Lung (tissue), 11 donors: ENCODE measurements at regions not wholly inside any gene's neighbourhood (a gene's known extent, or its start where the extent isn't known, plus 50 kb on each side); places are given as distances from the start of the nearest gene placed in this dataset.
A peak's percentile ranks its signal among the peaks of the same experiment; 100 is the strongest.

Experiments used
- ATAC-seq: fragments of 200-7000 bp; cut with Tn5 transposase; one replicate; pipeline ENCODE4 v1.9.1; 2020; ENCODE audit warnings: moderate number of reproducible peaks; ENCODE audit not compliant: insufficient read depth, low FRiP score
- DNase-seq, 3 donors: peaks; one replicate each; pipeline ENCODE4 v3.0.0-alpha.2; 2013 to 2017
- H3K27ac ChIP-seq, 2 donors: one replicate each; pipeline ENCODE4 v1.5.1; 2013; ENCODE audit warnings: mild to moderate bottlenecking in 2 of 2, moderate library complexity in 2 of 2, control low read depth in 1 of 2, inconsistent platforms in 1 of 2, low read depth in 1 of 2, low read length in 1 of 2
- H3K27me3 ChIP-seq, 3 donors: one replicate each; pipeline ENCODE4 v1.5.1; 2013; ENCODE audit warnings: low read length in 2 of 3; ENCODE audit not compliant: control insufficient read depth in 3 of 3, insufficient read depth in 3 of 3
- H3K36me3 ChIP-seq, 4 donors: one replicate each; pipeline ENCODE4 v1.5.1; 2013; ENCODE audit warnings: low read length in 4 of 4, mild to moderate bottlenecking in 1 of 4, moderate library complexity in 1 of 4; ENCODE audit not compliant: control insufficient read depth in 4 of 4, insufficient read depth in 4 of 4
- H3K4me1 ChIP-seq, 5 donors: one replicate each; pipeline ENCODE4 v1.5.1; 2013; ENCODE audit warnings: low read length in 5 of 5, mild to moderate bottlenecking in 2 of 5, moderate library complexity in 1 of 5; ENCODE audit not compliant: control insufficient read depth in 5 of 5, insufficient read depth in 5 of 5
- H3K4me3 ChIP-seq: one replicate; pipeline ENCODE4 v1.5.1; 2013; ENCODE audit warnings: mild to moderate bottlenecking, control low read depth, moderate library complexity
- H3K9ac ChIP-seq, 2 donors: one replicate each; pipeline ENCODE4 v1.5.1; 2013; ENCODE audit warnings: low read length in 2 of 2, control low read depth in 1 of 2; ENCODE audit not compliant: insufficient read depth in 1 of 2
- H3K9me3 ChIP-seq, 4 donors: one replicate each; pipeline ENCODE4 v1.5.1; 2013; ENCODE audit warnings: low read length in 3 of 4, mild to moderate bottlenecking in 1 of 4, moderate library complexity in 1 of 4; ENCODE audit not compliant: control insufficient read depth in 4 of 4, insufficient read depth in 3 of 4
- CTCF ChIP-seq: IDR thresholded peaks from 2 replicates; pipeline ENCODE4 v1.5.1; 2012; ENCODE audit warnings: mild to moderate bottlenecking; ENCODE audit errors: control extremely low read depth, extremely low read depth
- WGBS, 2 donors: extraction: QIAGEN DNeasy Blood & Tissue Kit; methylation state at CpG; one replicate each; pipeline ENCODE4 v1.1.7; 2013; 5-methylcytosine and 5-hydroxymethylcytosine counted together
- donor health status: control.
- donor health status: control.
- donor health status: Bipolar disorder and iron deficiency.
- donor health status: healthy.
- donor health status: DM: yes; HTN: yes; CAD: no.

- Histone ChIP-seq H3K4me3 (no peak overlapping the region), H3K9ac (no peak overlapping the region), H3K27me3 (no peaks in the 10 kb centered on the region), H3K4me1 (no peaks in the 10 kb centered on the region), H3K9me3 (peaks cover 0 to 3% (median 0%) of the 10 kb centered on the region in 4 donors), H3K36me3 (no peaks in the 10 kb centered on the region), H3K27ac (no peak overlapping the region)
- WGBS, 2 donors = 79 to 91% methylated on average over 5 of the region's 5 CpGs
- ATAC-seq = no peak
- DNase-seq = peak; percentile 26 to 35 (median 30)
- TF ChIP-seq CTCF = no peak
These were observed 395.4 kb upstream of the ATP5MC3 start for GRCh38 chr2:175576875-175577274.

- Histone ChIP-seq H3K4me3 (no peak overlapping the region), H3K27ac (no peak overlapping the region), H3K36me3 (no peaks in the 10 kb centered on the region), H3K9ac (no peak overlapping the region), H3K4me1 (no peaks in the 10 kb centered on the region), H3K9me3 (peaks cover 0 to 3% (median 0%) of the 10 kb centered on the region in 4 donors), H3K27me3 (no peaks in the 10 kb centered on the region)
- DNase-seq (no peak), ATAC-seq (no peak)
- WGBS, 2 donors = 73 to 78% methylated on average over 2 of the region's 2 CpGs
- no peak for TF ChIP-seq CTCF
These were observed 394.8 kb upstream of the ATP5MC3 start for GRCh38 chr2:175576270-175576669.

GRCh38 chr2:175575346-175576258 is 394.1 kb upstream of the ATP5MC3 start:
- peak in 2 of 3 donors; percentile 35 to 38 for DNase-seq
- H3K9ac ChIP-seq = no peak overlapping the region
- no peak for TF ChIP-seq CTCF
- WGBS, 2 donors = 46 to 49% methylated on average over 12 of the region's 12 CpGs
- H3K36me3 ChIP-seq = no peaks in the 10 kb centered on the region
- no peaks in the 10 kb centered on the region for H3K9me3 ChIP-seq
- H3K4me3 ChIP-seq = no peak overlapping the region
- ATAC-seq = no peak
- H3K27ac ChIP-seq = no peak overlapping the region
- H3K27me3 ChIP-seq = no peaks in the 10 kb centered on the region
- no peaks in the 10 kb centered on the region for H3K4me1 ChIP-seq
